HG03196 (cell line): ENCODE measurements at regions not wholly inside any gene's neighbourhood (a gene's known extent, or its start where the extent isn't known, plus 50 kb on each side); places are given as distances from the start of the nearest gene placed in this dataset.

Experiments
- ATAC-seq: cut with Tn5 transposase; IDR thresholded peaks from one replicate; pipeline ENCODE4 v1.9.1; 2021; ENCODE audit not compliant: unreplicated experiment

DNA sequence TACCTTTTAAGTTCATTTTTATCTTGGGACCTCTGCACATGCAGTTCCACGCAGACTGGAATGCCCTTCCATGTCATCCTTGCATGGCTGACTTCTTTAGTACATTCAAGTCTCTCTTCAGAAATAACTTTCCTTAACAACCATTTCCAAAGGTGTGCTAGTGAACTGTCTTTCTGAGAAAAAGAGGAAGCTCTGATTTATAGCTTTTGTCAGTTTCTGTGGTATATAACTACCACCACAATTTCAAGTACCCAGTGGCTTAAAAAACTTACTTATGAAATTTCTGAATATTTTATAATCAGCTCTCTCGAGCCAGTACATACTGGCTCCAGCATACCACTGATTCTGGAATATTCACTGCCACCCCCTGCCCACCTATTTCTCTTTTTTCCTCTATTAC, 1613.8 kb downstream of the MAT2B start:
- ATAC-seq = no peak

- ATAC-seq = no peak
These were observed 1621.2 kb downstream of the MAT2B start for GRCh38 chr5:165126598-165126997.

- ATAC-seq = no peak
These were observed 1622.5 kb downstream of the MAT2B start for GRCh38 chr5:165127941-165128340.

- no peak for ATAC-seq
These were observed 1625.2 kb downstream of the MAT2B start for GRCh38 chr5:165130656-165131055.

DNA sequence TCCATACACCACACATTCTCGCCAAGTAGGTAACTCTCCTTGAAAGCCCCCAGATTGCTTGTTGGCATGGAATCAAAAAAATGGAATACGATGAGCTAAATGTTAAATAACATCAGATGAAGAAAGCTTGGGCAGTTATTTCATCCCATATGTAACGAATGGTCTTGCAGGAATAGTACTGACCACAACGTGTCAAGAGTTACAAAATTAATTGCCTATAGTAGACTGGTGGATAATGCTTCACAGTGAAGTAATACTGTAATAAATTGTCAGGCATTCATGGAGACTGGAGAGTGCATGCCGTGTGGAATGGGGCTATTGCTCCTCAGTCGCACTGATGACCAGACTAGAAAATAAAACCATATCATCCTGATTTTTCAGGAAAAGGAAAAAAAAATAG, 1628.7 kb downstream of the MAT2B start:
- ATAC-seq = no peak

- no peak for ATAC-seq
These were observed 1630.1 kb downstream of the MAT2B start for GRCh38 chr5:165135565-165135964.

- no peak for ATAC-seq
These were observed 1632.3 kb downstream of the MAT2B start for GRCh38 chr5:165137701-165138100.

DNA sequence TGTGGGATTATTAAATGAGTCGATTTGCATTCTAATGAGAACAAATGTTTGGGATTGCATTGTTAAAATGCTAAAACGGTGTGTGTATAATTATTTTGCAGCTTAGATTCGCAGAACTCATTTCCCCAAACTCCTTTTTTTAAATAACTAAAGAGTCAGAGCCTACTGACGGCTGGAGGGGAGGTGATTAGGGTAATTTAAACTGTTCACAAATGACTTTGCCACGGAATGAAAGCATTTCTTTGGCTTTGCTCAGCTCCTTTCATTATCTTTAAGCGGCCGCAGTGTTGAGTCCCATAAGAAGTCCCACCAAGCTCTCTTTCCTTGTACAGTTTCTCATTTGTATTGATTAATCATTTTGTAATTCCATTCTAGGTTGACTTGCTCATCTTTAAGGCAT, 1632.8 kb downstream of the MAT2B start:
- no peak for ATAC-seq

- ATAC-seq = no peak
These were observed 1633.8 kb downstream of the MAT2B start for GRCh38 chr5:165139262-165139661.

- ATAC-seq = no peak
These were observed 1634.3 kb downstream of the MAT2B start for GRCh38 chr5:165139721-165140120.

- ATAC-seq = no peak
These were observed 1638.3 kb downstream of the MAT2B start for GRCh38 chr5:165143741-165144140.

DNA sequence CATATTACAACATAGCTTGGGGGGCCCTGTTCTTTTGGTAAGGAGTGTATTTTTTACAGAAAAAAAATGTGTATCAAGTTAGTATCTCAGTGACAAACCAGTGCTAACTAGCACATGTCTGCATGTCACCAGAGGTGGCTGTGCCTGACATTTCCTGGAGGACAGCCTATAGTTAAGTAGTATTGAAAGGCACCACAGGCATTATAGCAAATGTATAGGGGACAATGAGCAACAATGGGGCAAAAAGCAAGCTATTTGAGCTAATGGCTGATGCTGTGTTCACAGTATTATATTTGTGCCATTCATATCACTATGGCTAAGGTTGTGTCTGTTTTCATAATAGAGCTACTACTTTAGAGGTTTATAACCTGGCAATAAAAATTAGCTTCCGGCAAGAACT, 1644.0 kb downstream of the MAT2B start:
- no peak for ATAC-seq

DNA sequence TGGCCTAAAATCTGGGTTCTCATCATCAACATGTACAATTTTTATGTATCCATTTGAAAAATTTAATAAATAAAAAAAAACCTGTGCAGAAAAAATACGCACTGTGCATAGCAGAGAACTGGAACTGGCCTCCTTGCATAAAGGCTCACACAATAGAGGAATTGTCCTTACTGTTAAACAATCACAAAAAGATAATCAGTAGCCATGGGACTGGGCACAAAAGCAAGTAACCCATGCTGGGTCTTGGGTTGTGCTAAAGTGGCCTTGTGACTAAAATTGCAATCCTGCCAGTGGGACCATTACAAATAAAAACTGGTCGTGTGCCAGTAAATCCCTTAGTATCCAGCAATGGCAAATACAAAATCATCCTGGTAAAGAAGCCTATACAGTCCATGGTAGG, 1646.6 kb downstream of the MAT2B start:
- no peak for ATAC-seq

GRCh38 chr5:165157219-165157618, 1651.8 kb downstream of the MAT2B start:
- no peak for ATAC-seq

DNA sequence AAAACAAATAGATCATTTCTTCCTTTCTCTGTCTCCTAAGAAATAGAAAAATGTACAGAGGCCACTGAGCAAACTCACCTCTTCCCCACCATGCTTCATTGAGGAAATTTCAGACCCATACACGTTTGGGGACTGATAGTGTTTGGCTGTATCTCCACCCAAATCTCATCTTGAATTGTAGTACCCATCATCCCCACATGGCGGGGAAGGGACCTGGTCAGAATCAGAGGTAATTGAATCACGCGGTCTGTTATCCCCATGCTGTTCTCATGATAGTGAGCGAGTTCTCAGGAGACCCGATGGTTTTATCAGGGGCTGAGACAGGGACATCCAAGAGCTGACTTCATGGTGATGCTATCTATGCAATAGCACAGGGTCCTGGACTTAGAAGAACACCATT, 1655.8 kb downstream of the MAT2B start:
- no peak for ATAC-seq

DNA sequence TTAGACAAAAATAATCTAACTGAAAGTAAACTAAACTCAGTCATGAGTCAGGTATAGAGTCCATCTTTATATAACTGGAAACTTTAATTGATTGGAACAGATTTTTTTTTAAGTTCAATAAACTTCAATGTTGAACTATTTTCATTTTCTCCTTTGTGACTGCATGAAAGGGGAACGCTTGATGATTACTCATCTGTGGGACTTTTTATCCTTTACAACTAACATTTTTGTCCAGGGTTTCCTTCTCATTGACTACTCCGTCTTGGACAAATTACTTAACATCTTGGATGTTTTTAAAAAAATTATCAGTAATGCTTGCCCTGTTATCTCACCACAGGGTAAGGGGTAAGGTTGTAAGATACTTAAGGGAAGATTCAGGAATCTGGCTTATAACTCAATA, 1658.4 kb downstream of the MAT2B start:
- no peak for ATAC-seq

DNA sequence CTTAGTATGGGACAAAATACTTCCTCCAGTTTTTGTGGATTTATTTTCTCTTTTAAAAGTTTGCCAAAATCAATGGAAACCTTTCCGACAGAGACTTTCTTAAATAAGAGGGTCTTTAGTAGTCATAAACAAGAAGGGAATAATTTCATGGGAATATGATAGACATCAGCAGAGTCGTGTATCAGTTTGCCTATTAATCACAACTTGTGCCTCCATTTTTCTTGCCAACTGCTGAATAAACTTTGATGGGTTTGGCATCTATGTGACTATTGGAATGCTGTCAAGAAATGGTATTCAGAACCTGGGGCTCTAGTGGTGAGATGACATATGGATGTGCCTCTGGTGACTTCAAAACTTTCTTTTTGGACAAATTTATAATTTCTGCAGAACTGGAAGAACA, 1668.2 kb downstream of the MAT2B start:
- ATAC-seq = no peak

GRCh38 chr5:165175041-165175440, 1669.6 kb downstream of the MAT2B start:
- no peak for ATAC-seq

GRCh38 chr5:165184183-165184582, 1678.8 kb downstream of the MAT2B start:
- ATAC-seq = no peak

DNA sequence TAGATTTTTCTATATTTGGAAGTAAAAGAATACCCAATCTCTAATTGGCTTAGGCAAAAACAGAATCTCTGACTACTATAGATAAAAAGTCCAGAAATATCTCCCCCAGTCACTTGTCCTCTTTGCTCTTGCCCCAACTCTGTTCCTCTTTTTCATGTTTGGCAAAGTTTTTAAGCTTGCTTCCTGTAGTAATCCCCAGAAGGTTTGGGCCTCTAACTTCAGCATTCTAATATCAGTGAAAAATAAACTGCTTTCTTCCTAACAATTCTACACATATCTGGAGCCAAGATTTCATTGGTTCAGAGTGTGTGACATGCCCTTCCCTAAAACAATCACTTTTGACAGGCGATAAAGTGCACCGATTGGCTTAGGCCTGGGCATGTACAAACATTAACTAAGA, 1680.3 kb downstream of the MAT2B start:
- no peak for ATAC-seq

GRCh38 chr5:165187815-165188214, 1682.4 kb downstream of the MAT2B start:
- ATAC-seq = no peak

DNA sequence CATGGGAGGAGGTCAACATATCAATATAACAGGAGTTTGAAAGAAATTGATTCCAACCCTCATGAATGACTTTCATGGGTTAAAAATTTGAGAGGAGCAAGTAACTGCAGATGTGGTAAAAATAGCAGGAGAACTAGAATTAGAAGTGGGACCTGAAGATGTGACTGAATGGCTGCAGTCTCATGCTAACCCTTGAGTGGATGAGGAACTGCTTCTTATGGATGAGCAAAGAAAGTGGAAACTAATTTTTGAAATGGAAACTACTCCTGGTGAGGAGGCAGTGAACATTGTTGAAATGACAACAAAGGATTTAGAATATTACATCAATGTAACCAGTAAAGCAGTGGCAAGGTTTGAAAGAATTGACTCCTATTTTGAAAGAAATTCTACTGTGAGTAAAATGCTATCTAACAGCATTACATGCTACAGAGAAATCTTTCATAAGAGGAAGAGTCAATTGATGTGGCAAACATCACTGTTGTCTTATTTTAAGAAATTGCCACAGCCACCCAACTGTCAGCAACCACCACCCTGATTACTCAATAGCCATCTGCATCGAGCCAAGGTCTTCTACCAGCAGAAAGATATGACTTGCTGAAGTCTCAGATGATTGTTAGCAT, 1683.2 kb downstream of the MAT2B start:
- no peak for ATAC-seq

DNA sequence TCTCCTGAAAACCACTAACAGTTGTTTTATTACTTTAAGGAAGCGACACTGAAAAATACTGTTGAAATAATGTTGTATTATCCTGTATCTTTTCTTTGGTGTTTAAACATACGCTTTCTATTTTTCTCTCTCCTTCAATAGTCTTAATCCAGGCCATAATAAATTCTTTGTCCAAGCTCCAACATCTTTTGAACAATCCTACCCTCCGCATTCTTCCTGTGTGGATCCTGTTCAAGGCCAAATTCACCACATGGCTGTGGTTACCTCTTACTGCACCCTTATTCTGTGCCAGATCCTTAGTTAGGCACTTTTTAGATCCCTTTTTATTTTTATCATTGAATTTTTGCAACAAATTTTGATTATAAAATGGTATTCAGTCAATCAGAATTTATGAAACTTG, 1691.5 kb downstream of the MAT2B start:
- no peak for ATAC-seq

DNA sequence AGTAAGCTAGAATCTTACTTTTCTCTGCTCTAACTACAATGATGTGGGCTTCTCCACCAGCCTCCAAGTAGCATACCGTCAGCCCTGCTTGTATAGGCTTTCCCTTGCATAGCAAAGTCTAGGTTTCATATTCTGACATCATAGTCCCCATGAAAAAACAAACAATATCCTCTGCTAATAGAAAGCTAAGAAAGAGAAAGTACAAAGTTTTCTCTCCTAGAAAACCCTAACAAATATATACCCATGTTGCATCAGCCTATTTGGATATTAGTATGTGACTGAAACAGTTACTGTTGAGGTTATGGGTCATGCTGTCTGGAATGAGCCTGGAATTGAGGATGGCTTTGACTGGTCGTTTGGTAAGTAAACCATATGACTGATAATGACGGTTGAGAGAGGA, 1696.0 kb downstream of the MAT2B start:
- ATAC-seq = no peak
